ENCODE measurements at regions not wholly inside any gene's neighbourhood (a gene's known extent, or its start where the extent isn't known, plus 50 kb on each side); places are given as distances from the start of the nearest gene placed in this dataset.

GRCh38 chr13:105231579-105231978 lies 1303.9 kb downstream of the EFNB2 start:
- no peaks in the 10 kb centered on the region for H3F3A ChIP-seq (replicated peaks; ENCODE audit: low read depth)
- Mint-ChIP-seq H3K4me3 (no peak overlapping the region), H3K27me3 (ENCODE audit: insufficient read depth, low read depth, poor library complexity) (no peaks in the 10 kb centered on the region), H3K4me1 (no peaks in the 10 kb centered on the region), H3K9me3 (peaks cover 6% of the 10 kb centered on the region; the same call in 2 of the 3 replicates), H3K27ac (no peak overlapping the region), H3K36me3 (ENCODE audit: low read depth) (no peaks in the 10 kb centered on the region)
- H3K9me2 ChIP-seq (ENCODE audit: insufficient read depth) = no peaks in the 10 kb centered on the region
- no peak overlapping the region for H3K4me3 ChIP-seq
- no peaks in the 10 kb centered on the region for H3K36me3 ChIP-seq (ENCODE audit: insufficient read depth)
- no peaks in the 10 kb centered on the region for H3K27me3 ChIP-seq (ENCODE audit: insufficient read depth)
- no peak overlapping the region for H2AFZ ChIP-seq
- TF ChIP-seq ZNF114 (CRISPR knock-in tag; IDR thresholded peaks at IDR 0.05) = no peak
- TF ChIP-seq EZH2phosphoT487 (IDR thresholded peaks at IDR 0.05; ENCODE audit: unreplicated experiment) = no peak
- TF ChIP-seq ZNF462 (CRISPR knock-in tag; IDR thresholded peaks at IDR 0.05) = no peak
- no peak for TF ChIP-seq ZNF331 (CRISPR knock-in tag; IDR thresholded peaks at IDR 0.05; ENCODE audit: low read depth)
- no peak for TF ChIP-seq NANOG (IDR thresholded peaks at IDR 0.05; ENCODE audit: borderline replicate concordance)
- no peak for TF ChIP-seq CTCF (conservative IDR thresholded peaks at IDR 0.05; ENCODE audit: low read depth in 2 of 2)
- no peak for TF ChIP-seq STAT1 (IDR thresholded peaks at IDR 0.05; ENCODE audit: unreplicated experiment)
- no peak for TF ChIP-seq ETS1 (IDR thresholded peaks at IDR 0.05)
- TF ChIP-seq JUNB (IDR thresholded peaks at IDR 0.05; ENCODE audit: unreplicated experiment) = no peak
- TF ChIP-seq CREB1 (CRISPR knock-in tag; IDR thresholded peaks at IDR 0.05; ENCODE audit: low read depth) = no peak
- no peak for TF ChIP-seq EZH2 (IDR thresholded peaks at IDR 0.05; ENCODE audit: low read depth, unreplicated experiment)
- no peak for TF ChIP-seq REST (IDR thresholded peaks at IDR 0.05; ENCODE audit: unreplicated experiment)
- no peak for TF ChIP-seq POLR2AphosphoS5 (IDR thresholded peaks at IDR 0.05; ENCODE audit: low read depth)
- H3K4me1 ChIP-seq (ENCODE audit: insufficient read depth) = no peaks in the 10 kb centered on the region
- H4K20me1 ChIP-seq (replicated peaks; ENCODE audit: insufficient read depth) = no peaks in the 10 kb centered on the region
- no peak for DNase-seq (ENCODE audit: low spot score)
- H3K4me2 ChIP-seq = no peak overlapping the region
- H3K27ac ChIP-seq (ENCODE audit: low read depth) = no peak overlapping the region
- no peak for ATAC-seq
- no peaks in the 10 kb centered on the region for H3K79me2 ChIP-seq (replicated peaks; ENCODE audit: insufficient read depth)

Measured in GM23338 (cell line).